ENCODE measurements at regions not wholly inside any gene's neighbourhood (a gene's known extent, or its start where the extent isn't known, plus 50 kb on each side); places are given as distances from the start of the nearest gene placed in this dataset.

GRCh38 chr20:17819395-17820093 is 119.8 kb downstream of the BANF2 start:
- no peak for FAIRE-seq
- no peak overlapping the region for H3K4me2 ChIP-seq (ENCODE audit: insufficient read depth in 1 of 2, low read depth in 2 of 2, low read length in 2 of 2)

More at GRCh38 chr20:17819395-17820093, 119.8 kb downstream of the BANF2 start:
- DNase-seq (ENCODE audit: low read depth in 1 of 2, low spot score in 2 of 2) = no peak
- H3K4me1 ChIP-seq (replicated peaks in 1 of 4; ENCODE audit: control insufficient read depth in 3 of 4, insufficient read depth in 4 of 4, low read length in 3 of 4) = peaks cover 2 to 4% (median 3%) of the 10 kb centered on the region in 4 experiments; a peak in 3 of 7 replicates
- WGBS, 2 experiments (ENCODE audit: extremely low coverage in 1 of 2, insufficient coverage in 1 of 2, insufficient read length in 1 of 2, insufficient replicate concordance in 2 of 2, low coverage in 1 of 2, low lambda C conversion rate in 2 of 2, missing lambda C conversion rate in 1 of 2) = 92% methylated on average over 2 of the region's 2 CpGs; no CpG with 5 or more reads in 1 of the 2 experiments
- no peak overlapping the region for H2BK5ac ChIP-seq (ENCODE audit: low read depth, low read length)
- no peaks in the 10 kb centered on the region for H3K36me3 ChIP-seq (ENCODE audit: control insufficient read depth in 2 of 4, insufficient read depth in 4 of 4, low read length in 3 of 4)
- H3K9ac ChIP-seq (replicated peaks in 1 of 4; ENCODE audit: extremely low read depth in 1 of 4, low read depth in 3 of 4, low read length in 3 of 4) = no peak overlapping the region
- H3K23ac ChIP-seq (ENCODE audit: insufficient read length) = no peak overlapping the region
- ChIA-PET CTCF (ENCODE audit: partially characterized antibody) (interaction anchor here (0.7 kb wide), 1 partner anchor 77 kb away, joined by 3 read pairs; no protein-coding TSS in a partner anchor), POLR2A (ENCODE audit: partially characterized antibody) (interaction anchor here (0.7 kb wide), 1 partner anchor 11 kb away, joined by 3 read pairs; no protein-coding TSS in a partner anchor)
- H4K20me1 ChIP-seq (replicated peaks in 1 of 2; ENCODE audit: control insufficient read depth in 1 of 2, insufficient read depth in 2 of 2, low read length in 2 of 2) = no peaks in the 10 kb centered on the region
- H3K23me2 ChIP-seq (ENCODE audit: low read depth, low read length) = no peaks in the 10 kb centered on the region
- H3K27ac ChIP-seq (ENCODE audit: low read depth, low read length) = no peak overlapping the region
- no peak overlapping the region for H4K5ac ChIP-seq (ENCODE audit: insufficient read length, low read depth, low read length)
- H3K4ac ChIP-seq (replicated peaks; ENCODE audit: insufficient read length, low read depth, low read length) = no peak overlapping the region
- H2BK15ac ChIP-seq (ENCODE audit: low read length) = no peak overlapping the region
- no peak overlapping the region for H2AFZ ChIP-seq (ENCODE audit: low read length)
- no peaks in the 10 kb centered on the region for H3K79me1 ChIP-seq (ENCODE audit: low read depth, low read length)
- H3K14ac ChIP-seq (ENCODE audit: insufficient read length) = no peak overlapping the region
- no peaks in the 10 kb centered on the region for H3K79me2 ChIP-seq (ENCODE audit: control insufficient read depth in 1 of 2, insufficient read depth in 2 of 2, low read length in 2 of 2)
- H4K8ac ChIP-seq (ENCODE audit: extremely low read depth, insufficient read depth, low read length) = no peak overlapping the region
- no peak overlapping the region for H3K18ac ChIP-seq (ENCODE audit: extremely low read depth, low read length)
- H4K91ac ChIP-seq (replicated peaks; ENCODE audit: insufficient read length, low read length) = no peak overlapping the region
- no peak overlapping the region for H3K56ac ChIP-seq (replicated peaks; ENCODE audit: insufficient read length, low read depth, low read length)
- H2BK20ac ChIP-seq (ENCODE audit: low read length) = no peak overlapping the region
- no peak overlapping the region for H3K4me3 ChIP-seq (ENCODE audit: extremely low read depth in 1 of 4, insufficient read depth in 2 of 4, low read depth in 3 of 4, low read length in 4 of 4)
- H2AK5ac ChIP-seq (ENCODE audit: low read depth, low read length) = no peak overlapping the region
- H3K27me3 ChIP-seq (replicated peaks in 1 of 4; ENCODE audit: control insufficient read depth in 3 of 4, extremely low read depth in 1 of 4, insufficient read depth in 3 of 4, low read length in 3 of 4) = peaks cover 0 to 3% (median 0%) of the 10 kb centered on the region in 4 experiments; a peak in 2 of 7 replicates
- H3K9me3 ChIP-seq (ENCODE audit: insufficient read depth in 2 of 2, low read depth in 1 of 2, low read length in 1 of 2) = no peaks in the 10 kb centered on the region
- H2BK12ac ChIP-seq (ENCODE audit: low read depth, low read length) = no peak overlapping the region
- no peak overlapping the region for H2BK120ac ChIP-seq (replicated peaks; ENCODE audit: low read depth, low read length)
- TF ChIP-seq POU5F1 (IDR thresholded peaks at IDR 0.05; ENCODE audit: low read depth, low read length) = no peak
- TF ChIP-seq RXRA (IDR thresholded peaks at IDR 0.05; ENCODE audit: insufficient read depth, low read depth, low read length) = no peak
- TF ChIP-seq RNF2 (IDR thresholded peaks at IDR 0.05; ENCODE audit: borderline replicate concordance, low read depth, low read length, missing control alignments, poor library complexity, severe bottlenecking) = no peak
- no peak for TF ChIP-seq KDM4A (IDR thresholded peaks at IDR 0.05; ENCODE audit: low read depth, low read length, severe bottlenecking)
- TF ChIP-seq NANOG (IDR thresholded peaks at IDR 0.05; ENCODE audit: insufficient read depth, low read depth, low read length, poor library complexity, severe bottlenecking) = no peak
- no peak for TF ChIP-seq SP4 (IDR thresholded peaks at IDR 0.05; ENCODE audit: low read length)

Data from H1 (cell line).